ENCODE measurements at regions not wholly inside any gene's neighbourhood (a gene's known extent, or its start where the extent isn't known, plus 50 kb on each side); places are given as distances from the start of the nearest gene placed in this dataset.

DNA sequence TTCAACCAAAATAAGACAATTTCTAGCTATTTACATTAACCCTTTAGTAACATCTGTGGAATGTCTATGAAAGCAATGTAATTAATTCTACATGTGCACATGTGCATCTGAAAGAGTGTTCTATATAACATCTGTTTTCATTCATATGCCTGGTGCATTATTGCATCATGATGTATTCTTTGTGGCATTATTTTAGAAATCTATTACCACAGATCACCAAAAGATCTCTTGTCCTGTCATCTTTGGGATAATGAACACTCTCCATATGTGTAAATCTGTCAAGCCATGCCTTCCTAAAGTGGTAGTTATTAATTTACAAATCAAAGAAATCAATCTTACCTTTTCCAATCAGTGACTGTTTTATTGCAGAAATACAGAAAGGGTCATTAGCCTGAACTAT is 86.9 kb downstream of the TRIB2 start:
- TF ChIP-seq, protein P1, sequence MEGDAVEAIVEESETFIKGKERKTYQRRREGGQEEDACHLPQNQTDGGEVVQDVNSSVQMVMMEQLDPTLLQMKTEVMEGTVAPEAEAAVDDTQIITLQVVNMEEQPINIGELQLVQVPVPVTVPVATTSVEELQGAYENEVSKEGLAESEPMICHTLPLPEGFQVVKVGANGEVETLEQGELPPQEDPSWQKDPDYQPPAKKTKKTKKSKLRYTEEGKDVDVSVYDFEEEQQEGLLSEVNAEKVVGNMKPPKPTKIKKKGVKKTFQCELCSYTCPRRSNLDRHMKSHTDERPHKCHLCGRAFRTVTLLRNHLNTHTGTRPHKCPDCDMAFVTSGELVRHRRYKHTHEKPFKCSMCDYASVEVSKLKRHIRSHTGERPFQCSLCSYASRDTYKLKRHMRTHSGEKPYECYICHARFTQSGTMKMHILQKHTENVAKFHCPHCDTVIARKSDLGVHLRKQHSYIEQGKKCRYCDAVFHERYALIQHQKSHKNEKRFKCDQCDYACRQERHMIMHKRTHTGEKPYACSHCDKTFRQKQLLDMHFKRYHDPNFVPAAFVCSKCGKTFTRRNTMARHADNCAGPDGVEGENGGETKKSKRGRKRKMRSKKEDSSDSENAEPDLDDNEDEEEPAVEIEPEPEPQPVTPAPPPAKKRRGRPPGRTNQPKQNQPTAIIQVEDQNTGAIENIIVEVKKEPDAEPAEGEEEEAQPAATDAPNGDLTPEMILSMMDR (optimal IDR thresholded peaks at IDR 0.05 in 1 of 3, IDR thresholded peaks at IDR 0.05 in 1 of 3, conservative IDR thresholded peaks at IDR 0.05 in 1 of 3; ENCODE audit: extremely low read depth in 1 of 3, insufficient read depth in 2 of 3, low read length in 3 of 3): no peak
- no peak for TF ChIP-seq EZH2 (IDR thresholded peaks at IDR 0.05; ENCODE audit: low read length)
